Spinal cord (tissue), 9 donors: ENCODE measurements at regions not wholly inside any gene's neighbourhood (a gene's known extent, or its start where the extent isn't known, plus 50 kb on each side); places are given as distances from the start of the nearest gene placed in this dataset.

ENCODE experiments used
- DNase-seq, 6 donors: peaks; one replicate each; pipeline versions ENCODE4 v3.0.0 to v3.0.0-alpha.2; 2013 to 2015; ENCODE audit warnings: low spot score in 6 of 6, low read depth in 4 of 6
- H3K27ac ChIP-seq: one replicate; pipeline ENCODE4 v1.5.1; 2013; ENCODE audit warnings: low read depth, low read length, control low read depth
- H3K27me3 ChIP-seq: one replicate; pipeline ENCODE4 v1.6.1; 2013; ENCODE audit warnings: low read length; ENCODE audit not compliant: control insufficient read depth, insufficient read depth
- H3K36me3 ChIP-seq: one replicate; pipeline ENCODE4 v1.6.1; 2013; ENCODE audit warnings: low read length; ENCODE audit not compliant: control insufficient read depth, insufficient read depth
- H3K4me1 ChIP-seq: one replicate; pipeline ENCODE4 v1.6.1; 2013; ENCODE audit warnings: low read length; ENCODE audit not compliant: control insufficient read depth, insufficient read depth
- H3K4me3 ChIP-seq: one replicate; pipeline ENCODE4 v1.5.1; 2013; ENCODE audit warnings: low read depth, low read length, control low read depth
- H3K9me3 ChIP-seq: one replicate; pipeline ENCODE4 v1.6.1; 2013; ENCODE audit warnings: low read length; ENCODE audit not compliant: control insufficient read depth, insufficient read depth
- WGBS: methylation state at CpG from one replicate; pipeline ENCODE4 v1.1.5; 2013; ENCODE audit warnings: missing lambda C conversion rate; ENCODE audit not compliant: insufficient coverage; 5-methylcytosine and 5-hydroxymethylcytosine counted together
- donor health status: healthy.

GRCh38 chr1:112177314-112177713 lies 187.8 kb upstream of the KCND3 start:
- Histone ChIP-seq H3K9me3 (no peaks in the 10 kb centered on the region), H3K36me3 (no peaks in the 10 kb centered on the region), H3K4me3 (no peak overlapping the region), H3K27me3 (no peaks in the 10 kb centered on the region), H3K4me1 (no peaks in the 10 kb centered on the region), H3K27ac (no peak overlapping the region)
- WGBS = 14% methylated on average over 1 of the region's 6 CpGs
- DNase-seq = no peak

DNA sequence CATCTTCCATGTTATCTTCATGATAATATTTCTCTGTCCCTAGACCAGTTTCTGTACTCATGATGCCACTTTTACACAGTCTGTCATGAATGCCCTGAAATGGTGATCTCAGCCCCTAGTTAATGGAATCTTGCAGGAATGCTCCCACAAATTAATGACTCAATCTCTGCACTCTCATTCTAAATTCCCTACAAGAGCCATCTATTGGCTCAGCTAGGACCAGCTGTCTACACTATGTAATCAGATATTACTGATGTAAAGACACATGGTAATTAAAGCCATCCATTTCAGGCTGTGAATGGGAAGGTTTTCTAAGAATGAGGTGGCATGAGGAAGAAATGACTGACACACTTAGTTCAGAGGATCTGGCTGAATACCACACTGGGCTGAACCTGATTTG lies 199.1 kb upstream of the KCND3 start:
- no peak for DNase-seq
- Histone ChIP-seq H3K4me1 (no peaks in the 10 kb centered on the region), H3K36me3 (no peaks in the 10 kb centered on the region), H3K4me3 (no peak overlapping the region), H3K27ac (no peak overlapping the region), H3K27me3 (no peaks in the 10 kb centered on the region), H3K9me3 (no peaks in the 10 kb centered on the region)

DNA sequence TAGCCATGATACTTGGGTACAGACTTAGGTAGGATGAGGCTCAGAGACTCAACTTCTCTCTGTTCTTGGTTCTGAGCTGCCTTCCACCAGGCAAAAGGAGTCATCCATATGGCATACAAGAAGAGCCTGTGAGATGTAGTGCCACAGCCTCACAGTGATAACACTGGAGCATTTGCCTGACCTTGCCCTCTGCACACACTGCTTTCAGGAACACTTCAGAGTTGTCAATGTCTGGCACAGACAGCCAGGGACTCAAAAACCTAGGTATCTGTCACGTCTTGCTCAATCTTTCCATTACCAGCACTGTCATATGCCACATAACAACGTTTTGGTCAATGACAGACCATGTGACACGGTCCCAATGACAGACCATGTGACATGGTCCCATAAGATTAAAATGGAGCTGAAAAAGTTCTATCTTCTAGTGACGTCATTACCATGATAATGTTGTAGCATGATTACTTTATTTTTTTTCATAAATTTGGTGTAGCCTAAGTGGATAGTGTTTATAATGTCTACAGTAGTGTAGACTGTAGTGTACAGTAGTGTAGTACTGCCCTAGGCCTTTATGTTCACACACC lies 199.9 kb upstream of the CTTNBP2NL start:
- H3K9me3 ChIP-seq = no peaks in the 10 kb centered on the region
- 60% methylated on average over 1 of the region's 4 CpGs for WGBS
- no peaks in the 10 kb centered on the region for H3K4me1 ChIP-seq
- H3K27ac ChIP-seq = no peak overlapping the region
- H3K4me3 ChIP-seq = no peak overlapping the region
- no peak for DNase-seq
- no peaks in the 10 kb centered on the region for H3K27me3 ChIP-seq
- no peaks in the 10 kb centered on the region for H3K36me3 ChIP-seq

- 75% methylated on average over 1 of the region's 4 CpGs for WGBS
- no peak overlapping the region for H3K4me3 ChIP-seq
- no peaks in the 10 kb centered on the region for H3K4me1 ChIP-seq
- H3K9me3 ChIP-seq = no peaks in the 10 kb centered on the region
- H3K36me3 ChIP-seq = no peaks in the 10 kb centered on the region
- no peaks in the 10 kb centered on the region for H3K27me3 ChIP-seq
- DNase-seq = no peak
- H3K27ac ChIP-seq = no peak overlapping the region
Measured at GRCh38 chr1:112196731-112197130, 199.3 kb upstream of the CTTNBP2NL start.

DNA sequence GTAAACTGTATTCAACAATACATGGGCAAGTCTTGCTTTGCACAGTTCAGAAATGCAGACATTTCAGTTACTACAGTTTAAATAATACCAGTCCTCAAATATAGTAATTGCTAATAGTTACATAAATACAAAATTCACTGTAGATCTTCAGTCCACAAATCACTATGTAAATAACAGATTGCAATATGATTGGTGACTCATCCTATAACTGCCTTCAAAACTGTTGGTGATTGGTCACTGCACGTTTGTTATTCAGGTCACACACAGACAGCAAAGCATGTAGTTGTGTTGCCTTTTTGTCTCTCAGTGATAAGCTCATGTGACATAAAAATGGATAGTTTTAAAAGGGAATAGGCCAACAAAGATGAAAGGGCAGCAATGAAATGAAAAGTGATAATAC lies 186.5 kb upstream of the CTTNBP2NL start:
- Histone ChIP-seq H3K27ac (no peak overlapping the region), H3K27me3 (no peaks in the 10 kb centered on the region), H3K4me3 (no peak overlapping the region), H3K9me3 (no peaks in the 10 kb centered on the region), H3K36me3 (no peaks in the 10 kb centered on the region), H3K4me1 (no peaks in the 10 kb centered on the region)
- DNase-seq = no peak
- WGBS = 60% methylated on average over 1 of the region's 1 CpG

DNA sequence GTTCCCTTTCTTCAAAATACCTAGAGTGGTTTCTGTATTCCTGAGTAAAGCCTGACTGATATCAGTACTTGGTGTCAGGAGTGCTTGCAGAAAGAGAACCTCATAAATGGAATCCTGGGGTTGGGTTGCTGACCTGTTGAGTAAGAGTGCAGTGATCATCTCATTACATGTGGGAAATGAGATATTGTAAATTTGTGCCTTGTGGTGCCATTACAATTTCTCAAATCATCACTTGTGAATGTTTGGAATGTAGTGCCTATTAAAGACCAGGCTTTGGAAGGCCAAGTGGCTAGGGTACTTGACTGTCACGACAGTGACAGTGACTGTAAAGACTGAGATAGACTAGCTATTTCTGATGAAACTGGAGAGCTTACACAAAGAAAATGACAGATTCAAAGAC lies 176.7 kb upstream of the CTTNBP2NL start:
- WGBS = 100% methylated on average over 1 of the region's 1 CpG
- no peaks in the 10 kb centered on the region for H3K9me3 ChIP-seq
- no peak overlapping the region for H3K27ac ChIP-seq
- H3K4me3 ChIP-seq = no peak overlapping the region
- no peaks in the 10 kb centered on the region for H3K27me3 ChIP-seq
- H3K36me3 ChIP-seq = no peaks in the 10 kb centered on the region
- no peaks in the 10 kb centered on the region for H3K4me1 ChIP-seq
- DNase-seq = no peak

DNA sequence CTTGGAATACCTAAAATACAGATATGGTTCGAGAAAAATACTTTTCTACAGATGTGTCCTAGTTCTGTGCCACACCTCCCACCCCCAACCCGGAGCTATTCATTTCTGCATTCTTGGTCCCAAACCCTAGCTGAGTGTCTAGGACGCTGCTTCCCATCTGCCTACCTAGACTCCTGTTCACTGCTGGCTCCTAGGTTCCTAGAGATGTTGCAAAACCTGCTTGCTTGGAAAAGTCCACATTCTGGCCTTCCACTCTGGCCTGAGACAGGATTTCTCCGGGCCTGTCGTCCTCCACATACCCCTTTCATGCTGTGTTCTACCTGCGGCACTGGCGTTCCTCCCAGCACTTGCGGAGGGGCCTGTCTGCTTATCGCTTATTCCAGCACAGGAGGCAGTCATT lies 165.8 kb upstream of the CTTNBP2NL start:
- 90% methylated on average over 8 of the region's 9 CpGs for WGBS
- Histone ChIP-seq H3K36me3 (no peaks in the 10 kb centered on the region), H3K4me3 (no peak overlapping the region), H3K27me3 (no peaks in the 10 kb centered on the region), H3K9me3 (no peaks in the 10 kb centered on the region), H3K4me1 (no peaks in the 10 kb centered on the region), H3K27ac (no peak overlapping the region)
- no peak for DNase-seq

GRCh38 chr1:112231331-112231730 lies 164.7 kb upstream of the CTTNBP2NL start:
- no peak overlapping the region for H3K4me3 ChIP-seq
- H3K27ac ChIP-seq = no peak overlapping the region
- DNase-seq = no peak
- no peaks in the 10 kb centered on the region for H3K27me3 ChIP-seq
- no peaks in the 10 kb centered on the region for H3K36me3 ChIP-seq
- no peaks in the 10 kb centered on the region for H3K9me3 ChIP-seq
- H3K4me1 ChIP-seq = no peaks in the 10 kb centered on the region
- 94% methylated on average over 2 of the region's 3 CpGs for WGBS

GRCh38 chr1:112232848-112233247 lies 163.2 kb upstream of the CTTNBP2NL start:
- WGBS = 78% methylated on average over 2 of the region's 3 CpGs
- Histone ChIP-seq H3K9me3 (no peaks in the 10 kb centered on the region), H3K27ac (no peak overlapping the region), H3K4me1 (no peaks in the 10 kb centered on the region), H3K4me3 (no peak overlapping the region), H3K36me3 (no peaks in the 10 kb centered on the region), H3K27me3 (no peaks in the 10 kb centered on the region)
- DNase-seq = no peak

DNA sequence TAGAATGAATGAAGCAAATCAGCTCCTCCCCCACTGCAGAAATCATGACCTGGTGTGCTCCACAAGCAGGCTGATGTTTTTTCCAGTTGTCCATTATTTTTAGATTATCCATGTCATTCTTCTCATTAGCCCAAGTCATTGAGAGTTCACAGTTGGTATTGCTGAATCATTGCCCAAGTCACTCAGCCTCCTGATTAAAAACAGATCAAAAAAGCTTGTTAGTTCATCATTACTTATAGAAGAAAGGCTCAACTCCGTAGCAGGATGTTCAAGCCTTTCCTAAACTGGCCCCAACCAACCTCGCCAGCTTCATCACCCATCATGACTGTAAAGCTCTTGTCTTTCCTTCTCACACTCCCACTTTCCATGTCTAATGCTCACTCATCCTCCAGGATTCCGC lies 161.3 kb upstream of the CTTNBP2NL start:
- DNase-seq = no peak

More for the DNA sequence above, 161.3 kb upstream of the CTTNBP2NL start:
- Histone ChIP-seq H3K4me1 (no peaks in the 10 kb centered on the region), H3K9me3 (no peaks in the 10 kb centered on the region), H3K4me3 (no peak overlapping the region), H3K27ac (no peak overlapping the region), H3K36me3 (no peaks in the 10 kb centered on the region), H3K27me3 (no peaks in the 10 kb centered on the region)
- 85% methylated on average over 3 of the region's 3 CpGs for WGBS
